Neuronal stem cell (in vitro differentiated cells): ENCODE measurements at regions not wholly inside any gene's neighbourhood (a gene's known extent, or its start where the extent isn't known, plus 50 kb on each side); places are given as distances from the start of the nearest gene placed in this dataset.
"Not testable (repeated sequence)": the region's sequence is repeated elsewhere in the genome, so short reads cannot be mapped to it uniquely, and the experiment has no call there.

ENCODE experiments used
- DNase-seq: peaks from one replicate; pipeline ENCODE4 v3.0.0-alpha.2; 2013; ENCODE audit warnings: low spot score
- H2AFZ ChIP-seq: one replicate; pipeline ENCODE4 v1.6.1; 2013; ENCODE audit warnings: mild to moderate bottlenecking, low read length, inconsistent platforms
- H2AK5ac ChIP-seq: 2 replicates; pipeline ENCODE4 v1.6.1; 2013; ENCODE audit warnings: low read depth, mild to moderate bottlenecking, inconsistent platforms, low read length, moderate library complexity, mixed read lengths
- H2BK120ac ChIP-seq: 2 replicates; pipeline ENCODE4 v1.6.1; 2013; ENCODE audit warnings: low read depth, mild to moderate bottlenecking, inconsistent platforms, low read length, moderate library complexity, mixed read lengths
- H2BK12ac ChIP-seq: one replicate; pipeline ENCODE4 v1.6.1; 2013; ENCODE audit warnings: low read length, inconsistent platforms
- H2BK15ac ChIP-seq: 2 replicates; pipeline ENCODE4 v1.6.1; 2013; ENCODE audit warnings: mild to moderate bottlenecking, low read length, inconsistent platforms, mixed read lengths
- H2BK5ac ChIP-seq: one replicate; pipeline ENCODE4 v1.6.1; 2013; ENCODE audit warnings: inconsistent platforms, mild to moderate bottlenecking, low read length, moderate library complexity
- H3K14ac ChIP-seq: one replicate; pipeline ENCODE4 v1.6.1; 2013; ENCODE audit warnings: low read length, inconsistent platforms
- H3K18ac ChIP-seq: 2 replicates; pipeline ENCODE4 v1.6.1; 2013; ENCODE audit warnings: low read length, inconsistent platforms
- H3K23ac ChIP-seq: 2 replicates; pipeline ENCODE4 v1.6.1; 2013; ENCODE audit warnings: low read depth, mild to moderate bottlenecking, mixed read lengths, low read length, inconsistent platforms; ENCODE audit not compliant: poor library complexity
- H3K27ac ChIP-seq: replicated peaks from 3 replicates; pipeline ENCODE4 v1.5.1; 2013; ENCODE audit warnings: low read length, inconsistent platforms
- H3K27me3 ChIP-seq, 3 experiments: 2 replicates each; pipeline ENCODE4 v1.6.1; 2013; ENCODE audit warnings: low read length in 3 of 3, mild to moderate bottlenecking in 2 of 3, inconsistent platforms in 1 of 3, low read depth in 1 of 3, mixed read lengths in 1 of 3, moderate library complexity in 1 of 3; ENCODE audit not compliant: control insufficient read depth in 3 of 3, insufficient read depth in 3 of 3
- H3K36me3 ChIP-seq, 2 donors: replicated peaks in 1 of 2; 2 replicates each; pipeline ENCODE4 v1.6.1; 2013; ENCODE audit warnings: low read length in 2 of 2; ENCODE audit not compliant: control insufficient read depth in 2 of 2, insufficient read depth in 2 of 2
- H3K4ac ChIP-seq: 2 replicates; pipeline ENCODE4 v1.6.1; 2013; ENCODE audit warnings: inconsistent platforms, mild to moderate bottlenecking, low read length, moderate library complexity
- H3K4me1 ChIP-seq, 2 donors: 1 replicate in 1 of 2; 2 replicates in 1 of 2; pipeline ENCODE4 v1.6.1; 2013; ENCODE audit warnings: low read length in 2 of 2, low read depth in 1 of 2; ENCODE audit not compliant: control insufficient read depth in 2 of 2, insufficient read depth in 1 of 2
- H3K4me2 ChIP-seq: one replicate; pipeline ENCODE4 v1.6.1; 2013; ENCODE audit warnings: mild to moderate bottlenecking, low read length, inconsistent platforms; ENCODE audit not compliant: insufficient read depth, poor library complexity, severe bottlenecking
- H3K4me3 ChIP-seq, 2 donors: 2 replicates each; pipeline ENCODE4 v1.5.1; 2013; ENCODE audit warnings: low read length in 2 of 2, mild to moderate bottlenecking in 2 of 2, inconsistent platforms in 1 of 2, moderate library complexity in 1 of 2
- H3K79me1 ChIP-seq: one replicate; pipeline ENCODE4 v1.6.1; 2013; ENCODE audit warnings: low read depth, mild to moderate bottlenecking, inconsistent platforms, low read length, moderate library complexity
- H3K9ac ChIP-seq: one replicate; pipeline ENCODE4 v1.6.1; 2013; ENCODE audit warnings: mild to moderate bottlenecking, low read depth, low read length, inconsistent platforms; ENCODE audit not compliant: poor library complexity
- H3K9me3 ChIP-seq, 2 donors: replicated peaks in 1 of 2; 2 replicates each; pipeline versions ENCODE3 to v1.6.1; 2013; ENCODE audit warnings: low read length in 2 of 2, mild to moderate bottlenecking in 2 of 2, inconsistent platforms in 1 of 2, low read depth in 1 of 2, mixed read lengths in 1 of 2, moderate library complexity in 1 of 2; ENCODE audit not compliant: control insufficient read depth in 2 of 2, insufficient read depth in 1 of 2
- H4K8ac ChIP-seq: one replicate; pipeline ENCODE4 v1.6.1; 2013; ENCODE audit warnings: low read depth, mild to moderate bottlenecking, inconsistent platforms, low read length, moderate library complexity
- H4K91ac ChIP-seq: one replicate; pipeline ENCODE4 v1.6.1; 2013; ENCODE audit warnings: low read length, low read depth, mild to moderate bottlenecking, inconsistent platforms; ENCODE audit not compliant: poor library complexity
- WGBS, 2 donors: extraction: QIAGEN DNeasy Blood & Tissue Kit; methylation state at CpG; one replicate each; pipeline ENCODE4 v1.1.7; 2013; ENCODE audit warnings: missing lambda C conversion rate in 2 of 2, mixed read lengths in 1 of 2; ENCODE audit not compliant: insufficient read length in 2 of 2, insufficient replicate concordance in 1 of 2; ENCODE audit errors: extremely low coverage in 2 of 2; 5-methylcytosine and 5-hydroxymethylcytosine counted together

DNA sequence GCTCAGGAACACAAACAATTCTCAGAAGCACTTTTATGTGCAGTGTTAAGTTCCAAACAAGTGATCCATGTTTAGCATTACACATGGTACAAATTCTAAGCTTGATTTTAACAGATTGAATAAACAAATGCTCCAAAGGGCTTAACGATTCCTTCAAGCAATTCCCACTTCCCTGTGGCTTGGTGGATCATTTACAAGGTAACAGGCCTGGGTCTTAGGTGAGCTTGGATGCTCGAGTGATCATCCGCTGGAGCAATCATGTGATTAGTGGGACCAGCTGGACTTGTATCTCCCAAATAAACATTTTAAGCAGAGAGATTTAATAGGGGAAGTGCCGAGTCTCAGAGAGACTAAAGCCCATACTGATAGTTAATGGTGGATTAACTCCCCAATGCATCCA is 70.7 kb downstream of the CALM1 start:
- Histone ChIP-seq H3K14ac (no peak overlapping the region), H3K79me1 (no peaks in the 10 kb centered on the region), H3K4me1 (no peaks in the 10 kb centered on the region), H3K36me3 (no peaks in the 10 kb centered on the region), H3K9ac (no peak overlapping the region), H3K9me3 (peaks cover 3 to 4% of the 10 kb centered on the region in 2 donors), H2AK5ac (no peak overlapping the region), H3K27me3 (peaks cover 0 to 22% (median 0%) of the 10 kb centered on the region in 3 experiments), H3K27ac (no peak overlapping the region), H2AFZ (no peak overlapping the region), H2BK120ac (no peak overlapping the region), H3K4ac (no peak overlapping the region), H3K4me2 (no peak overlapping the region), H4K8ac (no peak overlapping the region), H2BK15ac (no peak overlapping the region), H3K18ac (no peak overlapping the region), H2BK5ac (no peak overlapping the region), H2BK12ac (no peak overlapping the region), H3K4me3 (no peak overlapping the region), H4K91ac (no peak overlapping the region), H3K23ac (no peak overlapping the region)
- no CpG with 5 or more reads among the region's 4 CpGs for WGBS, 2 donors
- DNase-seq: no peak

DNA sequence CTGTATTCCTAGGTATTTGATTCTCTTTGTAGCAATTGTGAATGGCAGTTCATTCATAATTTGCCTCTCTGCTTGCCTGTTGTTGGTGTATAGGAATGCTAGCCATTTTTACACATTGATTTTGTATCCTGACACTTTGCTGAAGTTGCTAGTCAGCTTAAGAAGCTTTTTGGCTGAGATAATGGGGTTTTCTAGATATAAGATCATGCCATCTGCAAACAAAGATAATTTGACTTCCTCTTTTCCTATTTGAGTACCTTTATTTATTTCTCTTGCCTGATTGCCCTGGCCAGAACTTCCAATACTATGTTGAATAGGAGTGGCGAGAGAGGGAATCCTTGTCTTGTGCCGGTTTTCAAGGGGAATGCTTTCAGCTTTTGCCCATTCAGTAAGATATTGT is 72.6 kb downstream of the CALM1 start:
- not testable (repeated sequence) for H3K36me3 ChIP-seq, H2BK120ac ChIP-seq, H3K9ac ChIP-seq, H2BK5ac ChIP-seq, H3K27ac ChIP-seq, H3K4me1 ChIP-seq, H3K4me2 ChIP-seq, H2BK15ac ChIP-seq, H3K4ac ChIP-seq, H3K4me3 ChIP-seq, H3K18ac ChIP-seq, H4K8ac ChIP-seq, H3K14ac ChIP-seq, DNase-seq, H2AFZ ChIP-seq, H3K79me1 ChIP-seq, H3K23ac ChIP-seq, H2AK5ac ChIP-seq, H4K91ac ChIP-seq, H2BK12ac ChIP-seq
- Histone ChIP-seq H3K9me3 (peaks cover 7 to 19% of the 10 kb centered on the region in 2 donors), H3K27me3 (peaks cover 0 to 15% (median 0%) of the 10 kb centered on the region in 3 experiments)
- no CpG with 5 or more reads among the region's 2 CpGs for WGBS, 2 donors

DNA sequence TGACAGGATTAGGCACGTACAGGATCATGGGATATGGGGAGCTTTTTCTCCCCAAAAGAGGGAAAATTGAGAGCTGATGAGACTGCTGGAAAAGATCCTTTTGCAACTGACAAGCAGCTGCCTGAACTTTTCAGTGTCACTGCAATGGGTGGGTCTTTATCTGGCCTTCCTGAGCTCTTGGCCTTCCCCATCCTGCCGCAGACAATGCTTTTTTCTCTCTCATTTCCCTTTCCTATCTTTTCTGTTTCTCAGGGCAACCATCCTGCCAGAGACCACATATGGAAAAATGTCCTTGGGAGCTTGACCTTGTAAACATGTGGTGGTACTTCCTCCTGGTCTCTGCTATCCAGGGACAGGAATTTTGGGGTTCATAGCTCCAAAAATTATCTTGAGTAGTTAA is 75.8 kb downstream of the CALM1 start:
- Histone ChIP-seq H3K14ac (no peak overlapping the region), H3K4me1 (no peaks in the 10 kb centered on the region), H4K8ac (no peak overlapping the region), H3K4me3 (no peak overlapping the region), H3K4ac (no peak overlapping the region), H3K9ac (no peak overlapping the region), H2AFZ (no peak overlapping the region), H3K27ac (no peak overlapping the region), H2BK12ac (no peak overlapping the region), H3K23ac (no peak overlapping the region), H2BK120ac (no peak overlapping the region), H3K36me3 (no peaks in the 10 kb centered on the region), H3K18ac (no peak overlapping the region), H3K79me1 (no peaks in the 10 kb centered on the region), H3K9me3 (peaks cover 7 to 39% of the 10 kb centered on the region in 2 donors), H3K4me2 (no peak overlapping the region), H4K91ac (no peak overlapping the region), H3K27me3 (no peaks in the 10 kb centered on the region), H2BK15ac (no peak overlapping the region), H2BK5ac (no peak overlapping the region), H2AK5ac (no peak overlapping the region)
- WGBS, 2 donors: no CpG with 5 or more reads among the region's 2 CpGs
- no peak for DNase-seq
